PC-9 (cell line): ENCODE measurements at regions not wholly inside any gene's neighbourhood (a gene's known extent, or its start where the extent isn't known, plus 50 kb on each side); places are given as distances from the start of the nearest gene placed in this dataset.

ENCODE experiments used
- BruUV-seq: library from RNA; stranded (reverse); fragments of 400-500 nt; replicated peaks from 2 replicates; lab custom pipeline; 2021; lab: Mats Ljungman, UMichigan
- CTCF ChIA-PET: fragments of 300-600 bp; sonication (Branson Sonifier 250); formaldehyde crosslinking; loops from one replicate; lab custom pipeline; 2022; ENCODE audit warnings: antibody characterized with exemption; lab: Charles Lee
- POLR2A ChIA-PET: fragments of 300-600 bp; sonication (Branson Sonifier 250); formaldehyde crosslinking; loops from one replicate; lab custom pipeline; 2022; ENCODE audit warnings: antibody characterized with exemption; ENCODE audit not compliant: unreplicated experiment; lab: Charles Lee
- DNase-seq, 2 experiments: peaks; one replicate each; pipeline versions ENCODE4 v3.0.0 to v3.0.0-alpha.2; 2015 to 2022; ENCODE audit warnings: mixed read lengths in 1 of 2
- H2AFZ ChIP-seq: fragments of 200-600 bp; sonication (generic); 2 replicates; pipeline ENCODE4 v1.8.1; 2017; ENCODE audit warnings: antibody characterized with exemption
- H3F3A ChIP-seq: fragments of 200-600 bp; sonication (generic); 2 replicates; pipeline ENCODE4 v1.8.1; 2017; ENCODE audit warnings: antibody characterized with exemption, mild to moderate bottlenecking, low read depth; ENCODE audit not compliant: insufficient read depth
- H3K27ac ChIP-seq: fragments of 200-600 bp; sonication (generic); 2 replicates; pipeline ENCODE4 v1.6.1; 2016; ENCODE audit warnings: mixed run types
- H3K27me3 ChIP-seq: fragments of 200-600 bp; sonication (generic); 2 replicates; pipeline ENCODE4 v1.6.1; 2016; ENCODE audit warnings: low read depth, mixed run types; ENCODE audit not compliant: insufficient read depth
- H3K36me3 ChIP-seq: fragments of 200-600 bp; sonication (generic); 2 replicates; pipeline ENCODE4 v1.6.1; 2016; ENCODE audit warnings: low read depth, mixed run types
- H3K4me1 ChIP-seq: fragments of 200-600 bp; sonication (generic); replicated peaks from 2 replicates; pipeline ENCODE4 v1.6.1; 2016; ENCODE audit warnings: mixed run types; ENCODE audit not compliant: insufficient read depth
- H3K4me2 ChIP-seq: fragments of 200-600 bp; sonication (generic); 2 replicates; pipeline ENCODE4 v1.6.1; 2017; ENCODE audit warnings: mixed run types
- H3K4me3 ChIP-seq: fragments of 200-600 bp; sonication (generic); 2 replicates; pipeline ENCODE4 v1.6.1; 2016; ENCODE audit warnings: mixed run types
- H3K79me2 ChIP-seq: fragments of 200-600 bp; sonication (generic); 2 replicates; pipeline ENCODE4 v1.6.1; 2017; ENCODE audit warnings: low read depth, mixed run types
- H3K9me2 ChIP-seq: fragments of 200-600 bp; sonication (generic); 2 replicates; pipeline ENCODE4 v1.8.1; 2017; ENCODE audit warnings: mild to moderate bottlenecking; ENCODE audit not compliant: insufficient read depth
- H3K9me3 ChIP-seq: fragments of 200-600 bp; sonication (generic); 2 replicates; pipeline ENCODE4 v1.8.1; 2016; ENCODE audit warnings: low read depth; ENCODE audit not compliant: insufficient read depth
- H4K20me1 ChIP-seq: fragments of 200-600 bp; sonication (generic); 2 replicates; pipeline ENCODE4 v1.8.1; 2017; ENCODE audit not compliant: insufficient read depth
- EZH2 ChIP-seq: fragments of 200-600 bp; sonication (generic); IDR thresholded peaks from 2 replicates; pipeline ENCODE4 v1.8.0; 2017; ENCODE audit warnings: antibody characterized with exemption, low read depth
- intact Hi-C: fragments of 100-400 bp; cut with micrococcal nuclease; formaldehyde crosslinking; loops from one replicate; pipeline ENCODE4 v1.10.0; 2022; ENCODE audit not compliant: unreplicated experiment
- TF ChIP-seq, protein P1 (sequence below): fragments of 200-600 bp; sonication (generic); conservative IDR thresholded peaks from 2 replicates; pipeline ENCODE4 v1.6.1; 2017; ENCODE audit warnings: mixed run types, antibody characterized with exemption, mild to moderate bottlenecking, moderate library complexity

DNA sequence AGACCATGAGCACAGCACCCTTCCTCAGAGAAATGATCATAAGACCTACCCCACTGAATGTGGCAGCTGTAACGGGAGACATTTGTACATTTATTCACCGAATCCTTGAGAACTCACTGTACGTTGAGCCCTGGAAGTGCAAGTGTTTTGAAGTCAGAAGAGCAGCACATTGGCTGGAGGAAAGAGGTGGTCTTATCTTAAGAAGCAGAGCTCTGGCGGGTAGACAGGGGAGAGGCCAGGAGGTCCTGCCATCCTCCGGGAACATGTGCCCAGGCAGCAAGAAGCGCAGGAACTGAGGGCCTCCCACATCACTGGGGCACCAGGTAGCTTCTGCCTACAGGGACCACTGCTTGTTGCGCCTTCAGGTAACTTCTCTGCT, 169.2 kb upstream of the IRF2BP2 start:
- intact Hi-C loops, result no loop called here
- DNase-seq, result no peak
- Histone ChIP-seq H3K27me3 (no peaks in the 10 kb centered on the region), H3K27ac (no peak overlapping the region), H3K4me2 (no peak overlapping the region), H4K20me1 (no peaks in the 10 kb centered on the region), H2AFZ (no peak overlapping the region), H3K4me1 (no peaks in the 10 kb centered on the region), H3K36me3 (no peaks in the 10 kb centered on the region), H3F3A (no peaks in the 10 kb centered on the region), H3K79me2 (no peaks in the 10 kb centered on the region), H3K4me3 (no peak overlapping the region), H3K9me2 (no peaks in the 10 kb centered on the region), H3K9me3 (peaks cover 3% of the 10 kb centered on the region; the same call in 1 of the 2 replicates)
- no TSS peak for BruUV-seq
- TF ChIP-seq EZH2, result no peak
- TF ChIP-seq, protein P1, sequence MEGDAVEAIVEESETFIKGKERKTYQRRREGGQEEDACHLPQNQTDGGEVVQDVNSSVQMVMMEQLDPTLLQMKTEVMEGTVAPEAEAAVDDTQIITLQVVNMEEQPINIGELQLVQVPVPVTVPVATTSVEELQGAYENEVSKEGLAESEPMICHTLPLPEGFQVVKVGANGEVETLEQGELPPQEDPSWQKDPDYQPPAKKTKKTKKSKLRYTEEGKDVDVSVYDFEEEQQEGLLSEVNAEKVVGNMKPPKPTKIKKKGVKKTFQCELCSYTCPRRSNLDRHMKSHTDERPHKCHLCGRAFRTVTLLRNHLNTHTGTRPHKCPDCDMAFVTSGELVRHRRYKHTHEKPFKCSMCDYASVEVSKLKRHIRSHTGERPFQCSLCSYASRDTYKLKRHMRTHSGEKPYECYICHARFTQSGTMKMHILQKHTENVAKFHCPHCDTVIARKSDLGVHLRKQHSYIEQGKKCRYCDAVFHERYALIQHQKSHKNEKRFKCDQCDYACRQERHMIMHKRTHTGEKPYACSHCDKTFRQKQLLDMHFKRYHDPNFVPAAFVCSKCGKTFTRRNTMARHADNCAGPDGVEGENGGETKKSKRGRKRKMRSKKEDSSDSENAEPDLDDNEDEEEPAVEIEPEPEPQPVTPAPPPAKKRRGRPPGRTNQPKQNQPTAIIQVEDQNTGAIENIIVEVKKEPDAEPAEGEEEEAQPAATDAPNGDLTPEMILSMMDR, result no peak
- ChIA-PET POLR2A (no interaction called here), CTCF (no interaction called here)

DNA sequence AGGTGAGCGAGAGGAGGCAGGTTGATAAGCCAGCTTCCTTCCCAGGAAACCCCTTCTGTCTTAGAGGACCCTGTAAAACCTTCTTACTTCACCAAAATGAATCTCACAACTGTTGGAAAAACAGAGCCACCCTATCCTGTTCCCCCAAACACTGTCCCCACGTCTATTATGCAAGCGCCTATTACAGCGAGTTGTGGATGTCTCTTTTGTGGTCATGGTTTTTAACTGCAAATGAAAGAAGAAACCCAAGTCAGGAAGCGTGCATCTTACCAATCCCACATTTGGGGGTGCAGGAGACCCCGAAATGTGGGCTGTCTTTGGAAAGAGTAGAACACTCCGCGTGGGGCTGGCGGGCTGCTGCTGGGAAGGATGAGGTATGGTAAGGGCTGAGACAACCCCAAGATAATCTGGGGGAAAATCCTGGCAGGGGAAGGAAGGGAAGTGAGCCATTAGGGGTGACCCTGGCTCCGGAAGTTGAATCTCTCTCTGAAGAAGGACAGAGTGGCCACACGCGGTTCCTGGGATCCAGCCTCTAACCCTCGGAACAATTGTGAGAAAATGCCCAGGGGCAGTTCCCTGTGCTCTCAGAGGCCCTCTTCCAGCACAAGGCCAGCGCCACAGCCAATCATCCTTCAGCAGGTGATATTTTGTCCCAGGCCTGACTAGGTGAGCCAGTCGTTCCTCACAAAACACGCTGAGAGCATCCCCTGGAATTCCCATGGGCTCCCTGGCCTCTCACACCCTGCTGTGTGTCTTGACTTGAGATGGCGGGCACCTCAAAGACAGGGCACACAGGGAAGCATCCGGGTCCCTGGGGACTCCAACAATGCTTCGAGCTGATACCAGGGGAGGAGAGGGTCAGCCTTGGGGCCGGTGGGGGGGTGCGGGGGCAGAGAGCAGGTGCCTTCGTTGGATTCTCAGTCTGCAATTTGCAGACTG, 168.5 kb upstream of the IRF2BP2 start:
- H3F3A ChIP-seq, result 0 out of 2 replicates have a peak, but pooled peaks cover under 1% of the 10 kb centered on the region
- no peak for DNase-seq
- peaks cover 3% of the 10 kb centered on the region; the same call in 1 of the 2 replicates for H3K9me3 ChIP-seq
- no peaks in the 10 kb centered on the region for H3K27me3 ChIP-seq
- no peak overlapping the region for H3K4me2 ChIP-seq
- BruUV-seq, result no TSS peak
- no peaks in the 10 kb centered on the region for H3K4me1 ChIP-seq
- H2AFZ ChIP-seq, result no peak overlapping the region
- H4K20me1 ChIP-seq, result no peaks in the 10 kb centered on the region
- no peak overlapping the region for H3K27ac ChIP-seq
- ChIA-PET CTCF (no interaction called here), POLR2A (no interaction called here)
- no peaks in the 10 kb centered on the region for H3K9me2 ChIP-seq
- intact Hi-C loops, result no loop called here
- no peak overlapping the region for H3K4me3 ChIP-seq
- no peaks in the 10 kb centered on the region for H3K36me3 ChIP-seq
- TF ChIP-seq, protein P1, result no peak
- TF ChIP-seq EZH2, result no peak
- H3K79me2 ChIP-seq, result no peaks in the 10 kb centered on the region

DNA sequence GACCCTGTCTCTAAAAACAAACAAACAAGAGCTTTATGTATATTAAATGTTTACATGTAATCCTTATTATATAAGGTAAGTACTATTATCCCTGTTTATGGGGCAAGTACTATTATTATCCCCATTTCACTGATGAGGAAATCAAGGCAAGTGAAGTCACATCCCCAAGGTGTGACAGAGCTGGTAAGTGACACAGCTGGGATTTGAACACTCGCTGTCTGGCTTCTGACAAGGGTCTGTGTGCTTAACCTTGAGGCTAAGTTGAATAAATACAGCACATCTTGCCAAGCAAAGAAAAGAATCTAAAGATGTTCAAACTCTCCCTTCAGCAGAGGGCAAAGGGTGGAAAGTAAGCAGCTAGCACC, 167.9 kb upstream of the IRF2BP2 start:
- POLR2A ChIA-PET, result no interaction called here
- TF ChIP-seq, protein P1, result no peak
- TF ChIP-seq EZH2, result no peak
- H3K4me3 ChIP-seq, result no peak overlapping the region
- no peaks in the 10 kb centered on the region for H3K9me2 ChIP-seq
- H4K20me1 ChIP-seq, result no peaks in the 10 kb centered on the region
- no peaks in the 10 kb centered on the region for H3K79me2 ChIP-seq
- no peak overlapping the region for H2AFZ ChIP-seq
- CTCF ChIA-PET, result no interaction called here
- H3F3A ChIP-seq, result peaks cover 4% of the 10 kb centered on the region; the same call in 1 of the 2 replicates
- H3K27ac ChIP-seq, result no peak overlapping the region
- peaks cover 3% of the 10 kb centered on the region; the same call in 1 of the 2 replicates for H3K9me3 ChIP-seq
- H3K4me2 ChIP-seq, result no peak overlapping the region
- intact Hi-C loops, result no loop called here
- H3K36me3 ChIP-seq, result no peaks in the 10 kb centered on the region
- no TSS peak for BruUV-seq
- peaks cover under 1% of the 10 kb centered on the region for H3K4me1 ChIP-seq
- H3K27me3 ChIP-seq, result no peaks in the 10 kb centered on the region
- no peak for DNase-seq
